ENCODE measurements at regions not wholly inside any gene's neighbourhood (a gene's known extent, or its start where the extent isn't known, plus 50 kb on each side); places are given as distances from the start of the nearest gene placed in this dataset.

GRCh38 chr12:7557227-7557626 lies 53.6 kb upstream of the CD163 start:
- TF ChIP-seq, protein P1, sequence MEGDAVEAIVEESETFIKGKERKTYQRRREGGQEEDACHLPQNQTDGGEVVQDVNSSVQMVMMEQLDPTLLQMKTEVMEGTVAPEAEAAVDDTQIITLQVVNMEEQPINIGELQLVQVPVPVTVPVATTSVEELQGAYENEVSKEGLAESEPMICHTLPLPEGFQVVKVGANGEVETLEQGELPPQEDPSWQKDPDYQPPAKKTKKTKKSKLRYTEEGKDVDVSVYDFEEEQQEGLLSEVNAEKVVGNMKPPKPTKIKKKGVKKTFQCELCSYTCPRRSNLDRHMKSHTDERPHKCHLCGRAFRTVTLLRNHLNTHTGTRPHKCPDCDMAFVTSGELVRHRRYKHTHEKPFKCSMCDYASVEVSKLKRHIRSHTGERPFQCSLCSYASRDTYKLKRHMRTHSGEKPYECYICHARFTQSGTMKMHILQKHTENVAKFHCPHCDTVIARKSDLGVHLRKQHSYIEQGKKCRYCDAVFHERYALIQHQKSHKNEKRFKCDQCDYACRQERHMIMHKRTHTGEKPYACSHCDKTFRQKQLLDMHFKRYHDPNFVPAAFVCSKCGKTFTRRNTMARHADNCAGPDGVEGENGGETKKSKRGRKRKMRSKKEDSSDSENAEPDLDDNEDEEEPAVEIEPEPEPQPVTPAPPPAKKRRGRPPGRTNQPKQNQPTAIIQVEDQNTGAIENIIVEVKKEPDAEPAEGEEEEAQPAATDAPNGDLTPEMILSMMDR (IDR thresholded peaks at IDR 0.05): no peak
- TF ChIP-seq POLR2A (IDR thresholded peaks at IDR 0.05): no peak
- no peak for TF ChIP-seq POLR2AphosphoS5 (IDR thresholded peaks at IDR 0.05)
- peak; percentile 28 for TF ChIP-seq EP300 (IDR thresholded peaks at IDR 0.05)
